Smooth muscle cell (in vitro differentiated cells): ENCODE measurements at regions not wholly inside any gene's neighbourhood (a gene's known extent, or its start where the extent isn't known, plus 50 kb on each side); places are given as distances from the start of the nearest gene placed in this dataset.

Experiments
- DNase-seq: peaks from one replicate; lab custom pipeline; 2025; ENCODE audit not compliant: unreplicated experiment; lab: John Stamatoyannopoulos, UW
- H2AFZ ChIP-seq: fragments of 200-600 bp; sonication (generic); 2 replicates; pipeline ENCODE4 v1.6.0; 2016; ENCODE audit warnings: antibody characterized with exemption, low read depth, mild to moderate bottlenecking
- H3F3A ChIP-seq: fragments of 200-600 bp; sonication (generic); 2 replicates; pipeline ENCODE4 v1.6.0; 2017; ENCODE audit warnings: antibody characterized with exemption, low read depth
- H3K27ac ChIP-seq: fragments of 200-600 bp; sonication (generic); 2 replicates; pipeline ENCODE4 v1.5.1; 2016; ENCODE audit warnings: low read depth, mild to moderate bottlenecking
- H3K27me3 ChIP-seq: fragments of 200-600 bp; sonication (generic); 2 replicates; pipeline ENCODE4 v1.6.1; 2016; ENCODE audit warnings: low read depth, mild to moderate bottlenecking
- H3K36me3 ChIP-seq: fragments of 200-600 bp; sonication (generic); 2 replicates; pipeline ENCODE4 v1.5.1; 2016; ENCODE audit warnings: low read depth
- H3K4me1 ChIP-seq: fragments of 200-600 bp; sonication (generic); 2 replicates; pipeline ENCODE4 v1.5.1; 2016; ENCODE audit warnings: low read depth
- H3K4me2 ChIP-seq: fragments of 200-600 bp; sonication (generic); 2 replicates; pipeline ENCODE4 v1.6.0; 2016; ENCODE audit warnings: mild to moderate bottlenecking
- H3K4me3 ChIP-seq: fragments of 200-600 bp; sonication (generic); 2 replicates; pipeline ENCODE4 v1.5.1; 2016; ENCODE audit warnings: mild to moderate bottlenecking
- H3K79me2 ChIP-seq: fragments of 200-600 bp; sonication (generic); 2 replicates; pipeline ENCODE4 v1.6.0; 2016; ENCODE audit warnings: low read depth, mild to moderate bottlenecking
- H3K9ac ChIP-seq: fragments of 200-600 bp; sonication (generic); 2 replicates; pipeline ENCODE4 v1.6.0; 2016; ENCODE audit warnings: low read depth
- H3K9me3 ChIP-seq: fragments of 200-600 bp; sonication (generic); replicated peaks from 2 replicates; pipeline ENCODE4 v1.5.1; 2016; ENCODE audit warnings: low read depth
- H4K20me1 ChIP-seq: fragments of 200-600 bp; sonication (generic); 2 replicates; pipeline ENCODE4 v1.6.0; 2016; ENCODE audit warnings: low read depth
- WGBS: methylation state at CpG from one replicate; pipeline ENCODE4 v1.1.7; 2016; ENCODE audit warnings: low lambda C conversion rate; 5-methylcytosine and 5-hydroxymethylcytosine counted together
- TF ChIP-seq, protein P1 (sequence below): fragments of 200-600 bp; sonication (generic); IDR thresholded peaks from 2 replicates; pipeline ENCODE4 v1.5.1; 2017; ENCODE audit warnings: borderline replicate concordance, mild to moderate bottlenecking, antibody characterized with exemption; ENCODE audit not compliant: insufficient read depth, poor library complexity, severe bottlenecking

DNA sequence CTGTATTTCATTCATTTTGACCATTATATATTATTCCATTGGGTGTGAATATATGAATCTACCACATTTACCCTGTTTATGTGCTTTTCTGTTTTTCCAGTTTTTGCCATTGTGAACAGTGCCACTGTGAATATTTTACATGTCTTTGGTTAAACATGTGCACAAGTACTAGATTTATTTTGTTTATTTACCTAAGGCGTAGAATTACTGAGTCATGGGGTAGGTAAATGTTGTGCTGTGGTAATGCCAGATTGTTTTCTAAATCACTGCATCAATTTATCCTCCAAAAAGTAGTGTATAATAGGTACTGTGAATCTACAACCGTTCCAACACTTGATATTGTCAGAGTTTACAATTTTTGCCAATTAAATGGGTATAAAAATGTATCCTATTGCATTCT is 362.1 kb upstream of the AGTR1 start:
- no peak overlapping the region for H3K9ac ChIP-seq
- H3K27ac ChIP-seq, result no peak overlapping the region
- no peaks in the 10 kb centered on the region for H3F3A ChIP-seq
- H3K4me2 ChIP-seq, result no peak overlapping the region
- no peaks in the 10 kb centered on the region for H3K79me2 ChIP-seq
- WGBS, result 92% methylated on average over 2 of the region's 2 CpGs
- DNase-seq, result no peak
- H3K27me3 ChIP-seq, result no peaks in the 10 kb centered on the region
- no peaks in the 10 kb centered on the region for H3K36me3 ChIP-seq
- H2AFZ ChIP-seq, result no peak overlapping the region
- H3K4me1 ChIP-seq, result peaks cover 8% of the 10 kb centered on the region
- H3K4me3 ChIP-seq, result no peak overlapping the region
- TF ChIP-seq, protein P1, sequence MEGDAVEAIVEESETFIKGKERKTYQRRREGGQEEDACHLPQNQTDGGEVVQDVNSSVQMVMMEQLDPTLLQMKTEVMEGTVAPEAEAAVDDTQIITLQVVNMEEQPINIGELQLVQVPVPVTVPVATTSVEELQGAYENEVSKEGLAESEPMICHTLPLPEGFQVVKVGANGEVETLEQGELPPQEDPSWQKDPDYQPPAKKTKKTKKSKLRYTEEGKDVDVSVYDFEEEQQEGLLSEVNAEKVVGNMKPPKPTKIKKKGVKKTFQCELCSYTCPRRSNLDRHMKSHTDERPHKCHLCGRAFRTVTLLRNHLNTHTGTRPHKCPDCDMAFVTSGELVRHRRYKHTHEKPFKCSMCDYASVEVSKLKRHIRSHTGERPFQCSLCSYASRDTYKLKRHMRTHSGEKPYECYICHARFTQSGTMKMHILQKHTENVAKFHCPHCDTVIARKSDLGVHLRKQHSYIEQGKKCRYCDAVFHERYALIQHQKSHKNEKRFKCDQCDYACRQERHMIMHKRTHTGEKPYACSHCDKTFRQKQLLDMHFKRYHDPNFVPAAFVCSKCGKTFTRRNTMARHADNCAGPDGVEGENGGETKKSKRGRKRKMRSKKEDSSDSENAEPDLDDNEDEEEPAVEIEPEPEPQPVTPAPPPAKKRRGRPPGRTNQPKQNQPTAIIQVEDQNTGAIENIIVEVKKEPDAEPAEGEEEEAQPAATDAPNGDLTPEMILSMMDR, result no peak
- H3K9me3 ChIP-seq, result no peaks in the 10 kb centered on the region
- H4K20me1 ChIP-seq, result no peaks in the 10 kb centered on the region

DNA sequence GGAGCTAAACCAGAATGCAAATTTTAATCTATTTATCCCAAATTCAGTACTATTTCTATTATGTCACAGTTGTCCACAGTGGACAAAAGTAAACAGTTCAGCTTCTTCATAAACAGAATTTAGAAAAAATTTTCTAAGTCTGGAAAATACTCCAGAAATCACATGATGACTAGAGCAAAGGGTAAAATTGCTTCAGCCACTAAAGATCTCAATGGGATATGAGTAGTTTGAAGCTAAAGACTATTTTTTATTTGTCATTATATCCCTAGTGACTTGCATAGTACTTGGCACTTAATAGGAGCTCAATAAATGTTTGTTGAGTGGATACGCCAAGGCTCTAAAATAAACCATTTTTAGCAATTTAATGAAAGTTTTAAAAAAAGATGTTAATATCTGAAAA is 354.3 kb upstream of the AGTR1 start:
- H3K27me3 ChIP-seq, result no peaks in the 10 kb centered on the region
- no peak overlapping the region for H3K9ac ChIP-seq
- no peaks in the 10 kb centered on the region for H3K79me2 ChIP-seq
- DNase-seq, result no peak
- no peaks in the 10 kb centered on the region for H3K4me1 ChIP-seq
- no peaks in the 10 kb centered on the region for H3F3A ChIP-seq
- 98% methylated on average over 1 of the region's 1 CpG for WGBS
- H3K4me3 ChIP-seq, result no peak overlapping the region
- H3K4me2 ChIP-seq, result no peak overlapping the region
- no peaks in the 10 kb centered on the region for H3K9me3 ChIP-seq
- H2AFZ ChIP-seq, result no peak overlapping the region
- TF ChIP-seq, protein P1, result no peak
- H3K36me3 ChIP-seq, result no peaks in the 10 kb centered on the region
- H3K27ac ChIP-seq, result no peak overlapping the region
- no peaks in the 10 kb centered on the region for H4K20me1 ChIP-seq

DNA sequence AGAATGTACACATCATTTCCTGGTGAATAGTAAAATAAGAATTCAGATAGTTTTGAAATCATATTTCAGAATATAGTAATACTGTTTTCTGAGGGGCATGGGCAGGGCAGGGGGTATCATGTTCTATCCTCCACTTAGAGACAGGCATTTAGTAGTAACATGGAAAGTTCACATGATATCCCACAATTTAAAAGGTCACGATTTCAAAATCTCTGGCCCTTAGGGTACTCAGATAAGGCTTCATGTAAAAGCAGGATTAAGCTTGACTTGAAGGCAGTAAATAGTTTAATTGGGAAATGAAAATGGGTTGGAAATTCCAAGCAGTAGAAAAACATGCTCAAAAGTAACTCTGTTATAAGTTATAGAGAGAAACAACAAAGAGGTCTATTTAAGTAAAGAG is 353.2 kb upstream of the AGTR1 start:
- TF ChIP-seq, protein P1, result no peak
- Histone ChIP-seq H3K36me3 (no peaks in the 10 kb centered on the region), H3K4me1 (no peaks in the 10 kb centered on the region), H3K4me2 (no peak overlapping the region), H3K27me3 (no peaks in the 10 kb centered on the region), H3K4me3 (no peak overlapping the region), H3K79me2 (no peaks in the 10 kb centered on the region), H4K20me1 (no peaks in the 10 kb centered on the region), H3F3A (no peaks in the 10 kb centered on the region), H3K27ac (no peak overlapping the region), H3K9ac (no peak overlapping the region), H3K9me3 (no peaks in the 10 kb centered on the region), H2AFZ (no peak overlapping the region)
- WGBS, result 59% methylated on average over 1 of the region's 1 CpG
- DNase-seq, result no peak

DNA sequence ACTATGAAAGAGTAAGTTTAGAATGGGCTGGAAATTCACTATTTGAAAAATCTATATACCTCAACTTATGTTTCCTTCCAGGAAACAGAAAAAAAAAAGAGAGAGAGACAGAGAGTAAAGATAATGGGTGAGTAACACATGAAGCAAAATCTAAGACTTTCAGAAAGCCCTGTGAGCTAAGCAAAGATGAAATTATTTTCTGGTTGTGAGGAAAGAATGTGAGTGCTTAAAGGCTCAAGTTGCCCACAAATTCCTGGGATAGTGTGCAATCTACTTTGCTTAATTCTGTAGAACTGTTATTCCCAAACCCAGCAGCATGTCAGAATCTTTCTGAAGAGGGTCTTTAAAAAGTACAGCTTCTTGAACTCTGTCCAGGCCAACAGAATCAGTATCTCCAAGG is 337.7 kb upstream of the AGTR1 start:
- Histone ChIP-seq H3K4me2 (no peak overlapping the region), H2AFZ (no peak overlapping the region), H3K36me3 (no peaks in the 10 kb centered on the region), H3K4me1 (no peaks in the 10 kb centered on the region), H3K9me3 (no peaks in the 10 kb centered on the region), H3F3A (no peaks in the 10 kb centered on the region), H4K20me1 (no peaks in the 10 kb centered on the region), H3K27me3 (peaks cover 5% of the 10 kb centered on the region), H3K27ac (peak overlapping the region; percentile 24), H3K4me3 (no peak overlapping the region), H3K9ac (no peak overlapping the region), H3K79me2 (no peaks in the 10 kb centered on the region)
- no peak for DNase-seq
- TF ChIP-seq, protein P1, result no peak
